LNCaP clone FGC (cell line): ENCODE measurements at regions not wholly inside any gene's neighbourhood (a gene's known extent, or its start where the extent isn't known, plus 50 kb on each side); places are given as distances from the start of the nearest gene placed in this dataset.

Source experiments
- DNase-seq: peaks from one replicate; pipeline ENCODE4 v3.0.0-alpha.2; 2011; ENCODE audit warnings: low read depth
- H3K4me3 ChIP-seq: 2 replicates; pipeline ENCODE4 v1.5.1; 2011; ENCODE audit warnings: mild to moderate bottlenecking, low read depth, low read length, control low read depth
- CTCF ChIP-seq: IDR thresholded peaks from 2 replicates; pipeline ENCODE4 v1.5.1; 2012; ENCODE audit warnings: mild to moderate bottlenecking; ENCODE audit not compliant: control insufficient read depth, insufficient read depth; ENCODE audit errors: extremely low read depth

- TF ChIP-seq CTCF: no peak
- H3K4me3 ChIP-seq: no peak overlapping the region
- no peak for DNase-seq
Observed at GRCh38 chr3:81033185-81033584, 728.3 kb downstream of the GBE1 start.

GRCh38 chr3:81029861-81030260 is 731.6 kb downstream of the GBE1 start:
- TF ChIP-seq CTCF: no peak
- no peak for DNase-seq
- no peak overlapping the region for H3K4me3 ChIP-seq

GRCh38 chr3:81027344-81027743 is 734.1 kb downstream of the GBE1 start:
- TF ChIP-seq CTCF: no peak
- no peak overlapping the region for H3K4me3 ChIP-seq
- no peak for DNase-seq

- no peak overlapping the region for H3K4me3 ChIP-seq
- no peak for TF ChIP-seq CTCF
- DNase-seq: no peak
Observed at GRCh38 chr3:81024560-81024959, 736.9 kb downstream of the GBE1 start.

- DNase-seq: no peak
- TF ChIP-seq CTCF: no peak
- H3K4me3 ChIP-seq: no peak overlapping the region
Observed at GRCh38 chr3:81022339-81022738, 739.1 kb downstream of the GBE1 start.

- TF ChIP-seq CTCF: no peak
- no peak overlapping the region for H3K4me3 ChIP-seq
- no peak for DNase-seq
Observed at GRCh38 chr3:81013360-81013759, 748.1 kb downstream of the GBE1 start.

GRCh38 chr3:81005992-81006391 is 755.5 kb downstream of the GBE1 start:
- peak; percentile 45 for TF ChIP-seq CTCF
- no peak overlapping the region for H3K4me3 ChIP-seq
- DNase-seq: no peak
